H7 (cell line): ENCODE measurements at regions not wholly inside any gene's neighbourhood (a gene's known extent, or its start where the extent isn't known, plus 50 kb on each side); places are given as distances from the start of the nearest gene placed in this dataset.

ENCODE experiments used
- DNase-seq: peaks from one replicate; pipeline ENCODE4 v3.0.0; 2012
- H3K27me3 ChIP-seq: 2 replicates; pipeline ENCODE4 v1.6.0; 2011; ENCODE audit warnings: mild to moderate bottlenecking, low read length; ENCODE audit not compliant: control insufficient read depth, insufficient read depth
- H3K36me3 ChIP-seq: replicated peaks from 2 replicates; pipeline ENCODE4 v1.5.1; 2011; ENCODE audit warnings: low read length; ENCODE audit not compliant: control insufficient read depth, insufficient read depth
- H3K4me3 ChIP-seq: 2 replicates; pipeline ENCODE4 v1.5.1; 2011; ENCODE audit warnings: low read depth, mild to moderate bottlenecking, control low read depth, low read length, moderate library complexity; ENCODE audit not compliant: insufficient read depth

GRCh38 chr10:57015187-57015586, 654.1 kb upstream of the ZWINT start:
- DNase-seq: no peak
- no peaks in the 10 kb centered on the region for H3K27me3 ChIP-seq
- H3K4me3 ChIP-seq: no peak overlapping the region
- no peaks in the 10 kb centered on the region for H3K36me3 ChIP-seq

- no peaks in the 10 kb centered on the region for H3K36me3 ChIP-seq
- no peaks in the 10 kb centered on the region for H3K27me3 ChIP-seq
- DNase-seq: no peak
- H3K4me3 ChIP-seq: no peak overlapping the region
Measured at GRCh38 chr10:57014758-57015157, 653.7 kb upstream of the ZWINT start.

DNA sequence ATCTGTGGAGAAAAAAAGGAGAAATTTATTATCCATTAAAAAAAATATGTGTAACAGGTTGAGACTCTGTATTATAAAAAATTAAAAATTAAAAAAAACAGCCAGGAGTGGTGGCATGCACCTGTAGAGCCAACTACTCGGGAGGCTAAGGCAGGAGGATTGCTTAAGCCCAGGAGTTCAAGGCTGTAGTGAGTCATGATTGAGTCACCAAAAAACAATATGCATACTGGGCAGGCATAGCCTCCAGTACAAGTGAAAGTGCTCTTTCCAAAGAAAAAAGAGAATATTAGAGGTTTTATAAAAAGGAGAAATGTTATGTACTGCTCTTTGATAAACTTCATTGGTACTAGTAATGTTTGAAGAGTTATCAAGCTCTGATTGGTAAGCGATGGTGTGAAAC, 647.1 kb upstream of the ZWINT start:
- no peak overlapping the region for H3K4me3 ChIP-seq
- DNase-seq: no peak
- no peaks in the 10 kb centered on the region for H3K27me3 ChIP-seq
- no peaks in the 10 kb centered on the region for H3K36me3 ChIP-seq

DNA sequence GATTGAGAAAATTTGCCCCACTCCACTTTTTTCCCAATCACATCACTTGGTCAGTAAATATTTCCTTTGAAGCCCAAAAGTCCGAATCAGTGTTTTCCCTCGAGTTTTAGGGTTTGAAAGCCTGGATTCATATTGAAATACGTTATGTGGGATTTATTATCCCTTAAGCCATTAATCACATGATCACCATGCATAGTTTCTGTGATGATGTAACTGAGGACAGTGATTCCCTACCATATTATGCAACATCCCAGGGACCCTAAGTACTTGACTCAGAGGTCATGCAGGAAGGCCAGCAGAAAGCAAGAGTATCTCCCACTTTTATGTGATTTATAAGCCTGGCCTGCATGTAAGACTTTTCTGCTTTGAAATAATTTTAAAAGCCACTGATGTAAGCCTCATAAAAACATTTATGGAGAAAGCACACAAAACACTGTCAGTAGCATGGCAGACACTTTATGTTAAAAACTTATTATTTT, 630.6 kb upstream of the ZWINT start:
- no peaks in the 10 kb centered on the region for H3K36me3 ChIP-seq
- no peak for DNase-seq
- H3K4me3 ChIP-seq: no peak overlapping the region
- no peaks in the 10 kb centered on the region for H3K27me3 ChIP-seq

DNA sequence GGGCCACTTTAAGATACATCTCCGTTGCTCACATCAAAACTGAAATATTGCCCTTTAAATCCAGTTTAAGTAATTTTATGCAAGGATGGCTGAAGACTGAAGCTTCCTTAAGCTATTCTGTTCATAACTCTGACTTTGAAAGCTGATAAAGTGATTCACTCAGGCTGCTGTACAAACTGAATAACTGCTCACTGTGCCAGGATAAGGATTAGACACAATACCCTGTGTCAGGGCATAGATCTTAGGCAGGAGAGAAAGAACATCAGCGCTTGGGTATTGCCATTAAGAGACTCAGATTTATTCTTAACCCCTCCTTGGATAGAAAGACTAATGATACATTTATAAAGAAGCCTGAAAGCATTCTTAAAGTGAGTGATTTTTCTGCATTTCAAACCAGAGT, 614.5 kb upstream of the ZWINT start:
- no peak for DNase-seq
- Histone ChIP-seq H3K27me3 (no peaks in the 10 kb centered on the region), H3K36me3 (no peaks in the 10 kb centered on the region), H3K4me3 (no peak overlapping the region)

GRCh38 chr10:56973766-56974165, 612.7 kb upstream of the ZWINT start:
- no peak for DNase-seq
- Histone ChIP-seq H3K4me3 (no peak overlapping the region), H3K36me3 (no peaks in the 10 kb centered on the region), H3K27me3 (no peaks in the 10 kb centered on the region)

DNA sequence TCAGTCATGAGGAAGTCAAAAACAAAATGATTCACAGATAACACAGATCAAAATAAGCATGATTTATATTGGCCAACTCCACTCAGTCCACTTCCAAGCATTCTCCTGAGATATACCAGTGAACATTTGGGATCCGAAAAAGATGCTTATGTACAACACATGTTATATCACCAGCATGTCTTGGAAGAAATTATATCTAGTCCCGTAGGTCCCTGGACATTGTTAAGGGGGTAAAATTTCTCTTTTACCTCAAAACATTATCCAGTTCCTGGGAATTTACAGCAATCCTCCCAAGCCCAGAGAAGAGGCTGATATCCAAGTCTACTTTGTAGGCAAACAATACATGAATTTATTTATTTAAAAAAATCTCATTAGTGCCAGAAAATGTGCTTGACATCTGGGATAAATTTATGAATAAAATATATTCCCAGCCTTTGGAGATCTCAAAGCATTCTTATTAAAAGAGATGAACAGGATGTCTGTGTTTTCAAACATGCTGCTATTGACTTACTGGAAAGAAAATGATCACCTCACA, 582.2 kb upstream of the ZWINT start:
- DNase-seq: no peak

DNA sequence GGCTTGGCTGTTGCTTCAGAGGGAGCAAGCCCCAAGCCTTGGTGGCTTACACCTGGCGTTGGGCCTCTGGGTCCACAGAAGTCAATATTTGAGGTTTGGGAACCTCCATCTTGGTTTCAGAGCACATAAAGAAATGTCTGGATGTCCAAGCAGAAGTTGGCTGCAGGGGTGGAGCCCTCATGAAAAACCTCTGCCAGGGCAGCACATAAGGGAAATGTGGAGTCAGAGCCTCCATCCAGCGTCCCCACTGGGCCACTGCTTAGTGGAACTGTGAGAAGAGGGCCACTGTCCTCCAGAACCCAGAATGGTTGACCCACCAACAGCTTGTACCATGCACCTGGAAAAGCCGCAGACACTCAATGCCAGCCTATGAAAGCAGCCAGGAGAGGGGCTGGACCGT, 573.5 kb upstream of the ZWINT start:
- Histone ChIP-seq H3K36me3 (no peaks in the 10 kb centered on the region), H3K27me3 (no peaks in the 10 kb centered on the region), H3K4me3 (no peak overlapping the region)
- no peak for DNase-seq

More for the DNA sequence above, 582.2 kb upstream of the ZWINT start:
- Histone ChIP-seq H3K27me3 (no peaks in the 10 kb centered on the region), H3K4me3 (no peak overlapping the region), H3K36me3 (no peaks in the 10 kb centered on the region)

DNA sequence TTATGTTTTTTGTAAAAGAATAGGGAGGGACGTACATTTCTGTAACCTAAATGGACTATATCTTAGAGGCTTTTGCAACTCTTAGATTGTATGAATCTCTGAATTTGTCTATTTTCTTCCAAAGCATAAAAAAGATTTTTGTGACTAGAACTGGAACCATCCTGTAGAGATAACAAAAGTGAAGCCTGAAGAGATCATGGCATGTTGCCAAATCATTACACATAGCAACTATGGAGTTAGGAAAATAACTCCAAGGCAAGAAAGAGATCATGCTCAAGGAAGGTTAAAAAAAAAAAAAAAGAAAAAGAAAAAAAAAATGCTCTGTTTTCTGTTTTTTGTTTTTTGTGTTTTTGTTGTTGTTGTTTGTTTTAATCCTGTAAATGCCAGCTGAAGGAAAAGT, 567.7 kb upstream of the ZWINT start:
- Histone ChIP-seq H3K36me3 (no peaks in the 10 kb centered on the region), H3K27me3 (no peaks in the 10 kb centered on the region), H3K4me3 (no peak overlapping the region)
- DNase-seq: no peak

- H3K27me3 ChIP-seq: no peaks in the 10 kb centered on the region
- no peak for DNase-seq
- no peaks in the 10 kb centered on the region for H3K36me3 ChIP-seq
- no peak overlapping the region for H3K4me3 ChIP-seq
Measured at GRCh38 chr10:56927701-56928100, 566.6 kb upstream of the ZWINT start.

- Histone ChIP-seq H3K4me3 (no peak overlapping the region), H3K36me3 (no peaks in the 10 kb centered on the region), H3K27me3 (no peaks in the 10 kb centered on the region)
- DNase-seq: no peak
Measured at GRCh38 chr10:56920601-56921261, 559.7 kb upstream of the ZWINT start.

- H3K36me3 ChIP-seq: no peaks in the 10 kb centered on the region
- no peak overlapping the region for H3K4me3 ChIP-seq
- no peak for DNase-seq
- no peaks in the 10 kb centered on the region for H3K27me3 ChIP-seq
Measured at GRCh38 chr10:56912043-56912442, 551.0 kb upstream of the ZWINT start.

DNA sequence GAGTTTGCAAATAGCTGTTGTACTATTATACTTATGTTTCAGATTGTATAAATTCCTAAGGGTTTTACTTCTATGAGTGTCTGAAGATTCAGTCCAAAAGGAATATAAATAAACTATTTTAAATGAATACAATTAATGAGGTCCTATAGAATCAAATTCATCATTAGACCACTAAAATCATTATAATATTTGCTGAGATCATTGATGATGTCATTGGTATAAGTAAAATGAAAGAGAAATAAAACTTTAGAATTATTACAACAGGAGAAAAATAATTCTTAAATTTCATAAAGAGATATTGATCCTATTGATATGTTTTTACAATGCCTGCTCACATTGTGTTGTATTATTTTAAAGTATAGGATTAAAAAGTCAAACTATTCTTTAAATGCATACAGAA, 544.0 kb upstream of the ZWINT start:
- Histone ChIP-seq H3K36me3 (no peaks in the 10 kb centered on the region), H3K4me3 (no peak overlapping the region), H3K27me3 (no peaks in the 10 kb centered on the region)
- no peak for DNase-seq

- H3K4me3 ChIP-seq: no peak overlapping the region
- H3K27me3 ChIP-seq: no peaks in the 10 kb centered on the region
- DNase-seq: no peak
- no peaks in the 10 kb centered on the region for H3K36me3 ChIP-seq
Measured at GRCh38 chr10:56902554-56902953, 541.5 kb upstream of the ZWINT start.

DNA sequence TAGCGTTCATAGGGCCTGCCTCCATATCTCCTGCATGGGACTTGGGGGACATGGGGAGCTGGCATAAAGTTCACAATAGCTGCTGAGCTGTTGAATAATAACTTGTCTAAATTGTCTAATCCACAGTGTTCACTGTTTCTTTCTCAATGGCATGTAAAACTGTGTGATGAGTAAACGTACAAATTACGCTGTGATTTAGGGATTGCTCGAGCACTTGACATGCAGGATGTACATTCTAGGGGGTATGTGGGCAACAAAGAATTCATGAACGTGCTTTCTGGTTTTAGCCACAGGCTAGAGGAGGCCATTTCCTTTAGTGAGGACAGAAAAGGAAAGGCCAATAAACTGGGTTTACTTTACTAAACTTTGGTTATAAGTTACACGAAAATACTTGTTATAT, 534.2 kb upstream of the ZWINT start:
- Histone ChIP-seq H3K36me3 (no peaks in the 10 kb centered on the region), H3K4me3 (no peak overlapping the region), H3K27me3 (no peaks in the 10 kb centered on the region)
- no peak for DNase-seq

DNA sequence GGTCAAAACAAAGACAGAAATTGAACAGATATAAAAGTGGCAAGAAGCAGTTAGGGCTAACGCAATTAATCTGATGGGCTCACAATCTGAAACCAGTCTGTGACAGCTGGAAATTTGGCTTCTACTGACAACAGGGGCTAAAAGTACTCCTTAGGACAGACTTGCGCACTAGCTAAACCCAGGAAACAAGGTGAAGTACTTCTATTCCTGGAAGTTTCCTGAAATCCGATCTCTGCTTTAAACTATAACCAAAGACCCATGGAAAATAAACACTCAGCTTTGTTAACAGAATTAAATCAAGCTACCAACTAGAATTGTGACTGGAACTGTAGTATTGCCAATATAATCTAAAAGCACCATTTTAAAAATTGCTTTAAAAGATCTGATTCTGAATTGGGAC, 520.2 kb upstream of the ZWINT start:
- Histone ChIP-seq H3K4me3 (no peak overlapping the region), H3K27me3 (no peaks in the 10 kb centered on the region), H3K36me3 (no peaks in the 10 kb centered on the region)
- DNase-seq: no peak
